ENCODE measurements at regions not wholly inside any gene's neighbourhood (a gene's known extent, or its start where the extent isn't known, plus 50 kb on each side); places are given as distances from the start of the nearest gene placed in this dataset.

DNA sequence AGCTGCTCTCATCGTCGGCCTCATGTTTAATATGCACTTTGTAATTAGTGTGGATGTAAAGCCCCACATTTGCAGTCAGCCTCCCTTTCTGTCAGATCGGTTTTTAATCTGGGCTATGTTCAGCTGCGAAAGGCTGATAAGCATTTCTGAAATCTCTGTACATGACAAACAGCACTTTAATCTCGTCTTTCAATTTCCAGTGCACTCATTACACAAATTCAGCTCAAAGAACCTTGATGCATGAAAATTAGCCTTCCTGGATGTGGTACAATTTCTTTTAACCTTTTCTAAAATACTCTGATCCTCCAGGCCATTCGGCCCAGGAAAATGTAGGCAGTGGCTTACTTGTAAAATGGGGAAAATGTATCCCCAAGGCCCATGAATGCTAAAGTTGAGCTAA lies 265.1 kb downstream of the RND3 start:
- H3K27ac ChIP-seq (ENCODE audit: insufficient read depth, low read depth, low read length): no peak overlapping the region
- H3K27me3 ChIP-seq (ENCODE audit: control insufficient read depth in 2 of 2, insufficient read depth in 2 of 2, low read length in 2 of 2): no peaks in the 10 kb centered on the region
- ChIA-PET POLR2A (interaction anchor here (1.3 kb wide), 1 partner anchor 12 kb away, joined by 3 read pairs; no protein-coding TSS in a partner anchor), CTCF (interaction anchor here (0.7 to 0.9 kb wide), 2 partner anchors 12 to 70 kb away, joined by 3 read pairs; no protein-coding TSS in a partner anchor)
- BruUV-seq (replicated peaks): no TSS peak
- TF ChIP-seq MYC (IDR thresholded peaks at IDR 0.05; ENCODE audit: low read depth, low read length) (no peak), POLR2AphosphoS5 (IDR thresholded peaks at IDR 0.05; ENCODE audit: insufficient read depth, low read depth, low read length) (no peak), POLR2A (IDR thresholded peaks at IDR 0.05; ENCODE audit: low read depth, low read length) (no peak), JUN (IDR thresholded peaks at IDR 0.05; ENCODE audit: borderline replicate concordance, insufficient read depth, insufficient read length, low read depth) (no peak)
- TF ChIP-seq, protein P1, sequence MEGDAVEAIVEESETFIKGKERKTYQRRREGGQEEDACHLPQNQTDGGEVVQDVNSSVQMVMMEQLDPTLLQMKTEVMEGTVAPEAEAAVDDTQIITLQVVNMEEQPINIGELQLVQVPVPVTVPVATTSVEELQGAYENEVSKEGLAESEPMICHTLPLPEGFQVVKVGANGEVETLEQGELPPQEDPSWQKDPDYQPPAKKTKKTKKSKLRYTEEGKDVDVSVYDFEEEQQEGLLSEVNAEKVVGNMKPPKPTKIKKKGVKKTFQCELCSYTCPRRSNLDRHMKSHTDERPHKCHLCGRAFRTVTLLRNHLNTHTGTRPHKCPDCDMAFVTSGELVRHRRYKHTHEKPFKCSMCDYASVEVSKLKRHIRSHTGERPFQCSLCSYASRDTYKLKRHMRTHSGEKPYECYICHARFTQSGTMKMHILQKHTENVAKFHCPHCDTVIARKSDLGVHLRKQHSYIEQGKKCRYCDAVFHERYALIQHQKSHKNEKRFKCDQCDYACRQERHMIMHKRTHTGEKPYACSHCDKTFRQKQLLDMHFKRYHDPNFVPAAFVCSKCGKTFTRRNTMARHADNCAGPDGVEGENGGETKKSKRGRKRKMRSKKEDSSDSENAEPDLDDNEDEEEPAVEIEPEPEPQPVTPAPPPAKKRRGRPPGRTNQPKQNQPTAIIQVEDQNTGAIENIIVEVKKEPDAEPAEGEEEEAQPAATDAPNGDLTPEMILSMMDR (IDR thresholded peaks at IDR 0.05; ENCODE audit: extremely low read depth in 1 of 2, insufficient read depth in 1 of 2, low read depth in 1 of 2, low read length in 2 of 2): no peak
- no peaks in the 10 kb centered on the region for H3K9me3 ChIP-seq (replicated peaks; ENCODE audit: control insufficient read depth, insufficient read depth, low read length)
- no peaks in the 10 kb centered on the region for H3K79me2 ChIP-seq (ENCODE audit: control insufficient read depth, insufficient read depth, low read length)
- H3K36me3 ChIP-seq (ENCODE audit: control insufficient read depth in 2 of 2, extremely low read depth in 1 of 2, insufficient read depth in 2 of 2, low read length in 2 of 2): no peaks in the 10 kb centered on the region
- H3K9ac ChIP-seq (replicated peaks; ENCODE audit: extremely low read depth, insufficient read depth, low read length): no peak overlapping the region
- H3K9me1 ChIP-seq (replicated peaks; ENCODE audit: control insufficient read depth, extremely low read depth, insufficient read depth, low read length): no peaks in the 10 kb centered on the region
- dilution Hi-C loops (cut with MboI; ENCODE audit: extremely low pct_ligation_motif_present, low sequenced_read_pairs): no loop called here
- no peaks in the 10 kb centered on the region for H3K4me1 ChIP-seq (ENCODE audit: control insufficient read depth, extremely low read depth, insufficient read depth, low read length)
- intact Hi-C loops (cut with micrococcal nuclease): no loop called here
- no peak for DNase-seq (ENCODE audit: low read depth, low spot score)
- no peak for FAIRE-seq
- H3K4me3 ChIP-seq (replicated peaks in 1 of 3; ENCODE audit: insufficient read depth in 1 of 3, low read depth in 1 of 3, low read length in 3 of 3): no peak overlapping the region
- H4K20me1 ChIP-seq (replicated peaks; ENCODE audit: control insufficient read depth, extremely low read depth, insufficient read depth, low read length): no peaks in the 10 kb centered on the region
- H2AFZ ChIP-seq (ENCODE audit: low read depth, low read length): peak overlapping the region; percentile 11
- no peak overlapping the region for H3K4me2 ChIP-seq (ENCODE audit: insufficient read depth, low read length)

DNA sequence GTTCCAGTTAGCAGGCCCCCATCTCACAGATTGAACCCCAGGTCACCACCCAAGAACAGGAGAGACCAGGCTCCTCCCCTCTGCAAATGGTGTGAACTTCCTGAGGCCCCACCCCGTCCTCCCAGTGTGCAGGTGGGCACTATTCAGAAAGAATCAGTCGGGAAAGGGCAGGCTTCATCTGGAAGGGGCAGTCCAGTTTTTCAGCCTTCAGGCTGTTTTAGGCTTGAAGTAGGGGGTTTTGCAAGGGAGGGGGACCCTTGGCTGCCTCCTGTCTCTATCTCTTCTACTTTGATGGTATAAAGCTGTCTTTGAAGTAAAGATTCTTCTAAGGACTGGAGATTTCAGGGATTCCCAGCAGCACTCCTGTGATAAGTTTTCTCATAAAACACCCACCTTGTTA lies 267.6 kb downstream of the RND3 start:
- BruUV-seq (replicated peaks): no TSS peak
- no peak for DNase-seq (ENCODE audit: low read depth, low spot score)
- no peak overlapping the region for H3K4me3 ChIP-seq (replicated peaks in 1 of 3; ENCODE audit: insufficient read depth in 1 of 3, low read depth in 1 of 3, low read length in 3 of 3)

More for the DNA sequence above, 267.6 kb downstream of the RND3 start:
- ChIA-PET CTCF (no interaction called here), POLR2A (no interaction called here)
- Histone ChIP-seq H3K9ac (replicated peaks; ENCODE audit: extremely low read depth, insufficient read depth, low read length) (no peak overlapping the region), H3K27ac (ENCODE audit: insufficient read depth, low read depth, low read length) (no peak overlapping the region), H3K36me3 (ENCODE audit: control insufficient read depth in 2 of 2, extremely low read depth in 1 of 2, insufficient read depth in 2 of 2, low read length in 2 of 2) (no peaks in the 10 kb centered on the region), H3K4me2 (ENCODE audit: insufficient read depth, low read length) (no peak overlapping the region), H3K4me1 (ENCODE audit: control insufficient read depth, extremely low read depth, insufficient read depth, low read length) (no peaks in the 10 kb centered on the region), H3K9me3 (replicated peaks; ENCODE audit: control insufficient read depth, insufficient read depth, low read length) (no peaks in the 10 kb centered on the region), H3K79me2 (ENCODE audit: control insufficient read depth, insufficient read depth, low read length) (no peaks in the 10 kb centered on the region), H2AFZ (ENCODE audit: low read depth, low read length) (no peak overlapping the region), H3K9me1 (replicated peaks; ENCODE audit: control insufficient read depth, extremely low read depth, insufficient read depth, low read length) (no peaks in the 10 kb centered on the region), H3K27me3 (ENCODE audit: control insufficient read depth in 2 of 2, insufficient read depth in 2 of 2, low read length in 2 of 2) (no peaks in the 10 kb centered on the region), H4K20me1 (replicated peaks; ENCODE audit: control insufficient read depth, extremely low read depth, insufficient read depth, low read length) (no peaks in the 10 kb centered on the region)
- dilution Hi-C loops (cut with MboI; ENCODE audit: extremely low pct_ligation_motif_present, low sequenced_read_pairs): no loop called here
- intact Hi-C loops (cut with micrococcal nuclease): no loop called here
- no peak for FAIRE-seq
- TF ChIP-seq, protein P1 (IDR thresholded peaks at IDR 0.05; ENCODE audit: extremely low read depth in 1 of 2, insufficient read depth in 1 of 2, low read depth in 1 of 2, low read length in 2 of 2): no peak
- TF ChIP-seq EZH2 (IDR thresholded peaks at IDR 0.05; ENCODE audit: borderline replicate concordance, low read depth, low read length, severe bottlenecking): no peak
